Thyroid gland (tissue), 4 donors: ENCODE measurements at regions not wholly inside any gene's neighbourhood (a gene's known extent, or its start where the extent isn't known, plus 50 kb on each side); places are given as distances from the start of the nearest gene placed in this dataset.

Experiments used
- CTCF ChIP-seq, 6 experiments: fragments of 200-600 bp in 3 of 6; fragments of 450-650 bp in 3 of 6; sonication (generic) in 3 of 6; IDR thresholded peaks; one replicate each; pipeline ENCODE4 v1.5.1; 2016 to 2019; ENCODE audit warnings: antibody characterized with exemption in 6 of 6, mild to moderate bottlenecking in 2 of 6, inconsistent platforms in 1 of 6, moderate library complexity in 1 of 6
- POLR2A ChIP-seq, 2 donors: fragments of 450-650 bp; IDR thresholded peaks; one replicate each; pipeline ENCODE4 v1.6.1; 2017; ENCODE audit warnings: antibody characterized with exemption in 2 of 2, mild to moderate bottlenecking in 2 of 2, moderate library complexity in 1 of 2

- TF ChIP-seq POLR2A (IDR thresholded peaks at IDR 0.05) (no peak), CTCF (IDR thresholded peaks at IDR 0.05) (no peak)
Observed at GRCh38 chr4:122047456-122048425, 95.9 kb upstream of the TRPC3 start.
